Liver (tissue), 8 donors: ENCODE measurements at regions not wholly inside any gene's neighbourhood (a gene's known extent, or its start where the extent isn't known, plus 50 kb on each side); places are given as distances from the start of the nearest gene placed in this dataset.

ENCODE experiments used
- DNase-seq: peaks from one replicate; pipeline ENCODE4 v3.0.0-alpha.2; 2017; ENCODE audit warnings: low spot score
- H3K27ac ChIP-seq, 2 donors: one replicate each; pipeline ENCODE4 v1.7.0; 2013; ENCODE audit warnings: inconsistent platforms in 2 of 2, low read length in 2 of 2, control low read depth in 1 of 2, low read depth in 1 of 2, mild to moderate bottlenecking in 1 of 2
- H3K27me3 ChIP-seq, 4 donors: one replicate each; pipeline versions ENCODE4 v1.6.1 to v1.7.0; 2013; ENCODE audit warnings: low read length in 3 of 4, inconsistent platforms in 1 of 4, mild to moderate bottlenecking in 1 of 4, moderate library complexity in 1 of 4; ENCODE audit not compliant: control insufficient read depth in 4 of 4, insufficient read depth in 4 of 4
- H3K36me3 ChIP-seq, 4 donors: one replicate each; pipeline versions ENCODE4 v1.6.1 to v1.7.0; 2013; ENCODE audit warnings: low read length in 3 of 4, mild to moderate bottlenecking in 3 of 4, low read depth in 1 of 4, moderate library complexity in 1 of 4; ENCODE audit not compliant: control insufficient read depth in 4 of 4, insufficient read depth in 3 of 4
- H3K4me1 ChIP-seq, 4 donors: one replicate each; pipeline versions ENCODE4 v1.6.1 to v1.7.0; 2013; ENCODE audit warnings: low read length in 3 of 4, mild to moderate bottlenecking in 3 of 4, moderate library complexity in 1 of 4; ENCODE audit not compliant: control insufficient read depth in 4 of 4, insufficient read depth in 4 of 4
- H3K4me3 ChIP-seq, 3 donors: one replicate each; pipeline versions ENCODE4 v1.6.1 to v1.7.0; 2013; ENCODE audit warnings: low read length in 3 of 3, control low read depth in 1 of 3, low read depth in 1 of 3, mild to moderate bottlenecking in 1 of 3
- H3K9ac ChIP-seq, 2 donors: one replicate each; pipeline ENCODE4 v1.7.0; 2013; ENCODE audit warnings: low read length in 2 of 2, mild to moderate bottlenecking in 2 of 2, moderate library complexity in 2 of 2, control low read depth in 1 of 2, low read depth in 1 of 2
- H3K9me3 ChIP-seq, 4 donors: one replicate each; pipeline versions ENCODE4 v1.6.1 to v1.7.0; 2013; ENCODE audit warnings: low read length in 3 of 4; ENCODE audit not compliant: control insufficient read depth in 4 of 4
- CTCF ChIP-seq: fragments of 150-350 bp; IDR thresholded peaks from 2 replicates; pipeline ENCODE4 v1.5.1; 2017; ENCODE audit warnings: improper control_type of control experiment, low read depth, low read length; ENCODE audit not compliant: missing input control
- EGR1 ChIP-seq, 2 donors: IDR thresholded peaks; 2 replicates each; pipeline ENCODE4 v1.6.1; 2016 to 2018; ENCODE audit warnings: antibody characterized with exemption in 2 of 2, low read depth in 2 of 2
- FOXA1 ChIP-seq: IDR thresholded peaks from 2 replicates; pipeline ENCODE4 v1.6.1; 2016; ENCODE audit warnings: antibody characterized with exemption
- JUND ChIP-seq, 2 donors: IDR thresholded peaks; 2 replicates each; pipeline ENCODE4 v1.6.1; 2016; ENCODE audit warnings: antibody characterized with exemption in 2 of 2
- RAD21 ChIP-seq, 2 donors: IDR thresholded peaks; 2 replicates each; pipeline ENCODE4 v1.6.1; 2016; ENCODE audit warnings: antibody characterized with exemption in 2 of 2, mild to moderate bottlenecking in 2 of 2
- REST ChIP-seq: IDR thresholded peaks from 2 replicates; pipeline ENCODE4 v1.6.1; 2016; ENCODE audit warnings: antibody characterized with exemption, mild to moderate bottlenecking
- RXRA ChIP-seq, 2 donors: IDR thresholded peaks; 2 replicates each; pipeline ENCODE4 v1.6.1; 2017 to 2018; ENCODE audit warnings: antibody characterized with exemption in 2 of 2, mild to moderate bottlenecking in 1 of 2
- SP1 ChIP-seq: IDR thresholded peaks from 2 replicates; pipeline ENCODE4 v1.6.1; 2018; ENCODE audit warnings: antibody characterized with exemption, mild to moderate bottlenecking
- TAF1 ChIP-seq: conservative IDR thresholded peaks from 2 replicates; pipeline ENCODE4 v1.6.1; 2016; ENCODE audit warnings: antibody characterized with exemption, mild to moderate bottlenecking
- WGBS: extraction: QIAGEN DNeasy Blood & Tissue Kit; methylation state at CpG from one replicate; pipeline ENCODE4 v1.1.7; 2013; 5-methylcytosine and 5-hydroxymethylcytosine counted together
- TF ChIP-seq, protein P1 (sequence below): IDR thresholded peaks from 2 replicates; pipeline ENCODE4 v1.6.1; 2016; ENCODE audit warnings: antibody characterized with exemption
- donor health status: healthy.
- donor health status: healthy.
- donor health status: healthy.
- donor health status: healthy.
- donor health status: healthy.

- DNase-seq, result no peak
- Histone ChIP-seq H3K4me3 (no peak overlapping the region), H3K27ac (no peak overlapping the region), H3K4me1 (no peaks in the 10 kb centered on the region), H3K27me3 (peaks cover 0 to 3% (median 0%) of the 10 kb centered on the region in 4 donors), H3K36me3 (no peaks in the 10 kb centered on the region), H3K9ac (no peak overlapping the region), H3K9me3 (peaks cover 0 to 12% (median 6%) of the 10 kb centered on the region in 4 donors)
- TF ChIP-seq FOXA1 (no peak), TAF1 (no peak), SP1 (no peak), REST (no peak), JUND (IDR thresholded peaks at IDR 0.05) (no peak), RAD21 (IDR thresholded peaks at IDR 0.05) (no peak)
- WGBS, result 66% methylated on average over 5 of the region's 5 CpGs
Measured at GRCh38 chr2:107556038-107556627, 270.6 kb upstream of the RGPD4 start.

- Histone ChIP-seq H3K4me1 (no peaks in the 10 kb centered on the region), H3K27ac (no peak overlapping the region), H3K4me3 (no peak overlapping the region), H3K36me3 (no peaks in the 10 kb centered on the region), H3K27me3 (no peaks in the 10 kb centered on the region), H3K9me3 (peaks cover 0 to 12% (median 6%) of the 10 kb centered on the region in 4 donors), H3K9ac (no peak overlapping the region)
- no peak for DNase-seq
- TF ChIP-seq CTCF, result no peak
- WGBS, result 88% methylated on average over 3 of the region's 3 CpGs
Measured at GRCh38 chr2:107558295-107558694, 268.4 kb upstream of the RGPD4 start.

DNA sequence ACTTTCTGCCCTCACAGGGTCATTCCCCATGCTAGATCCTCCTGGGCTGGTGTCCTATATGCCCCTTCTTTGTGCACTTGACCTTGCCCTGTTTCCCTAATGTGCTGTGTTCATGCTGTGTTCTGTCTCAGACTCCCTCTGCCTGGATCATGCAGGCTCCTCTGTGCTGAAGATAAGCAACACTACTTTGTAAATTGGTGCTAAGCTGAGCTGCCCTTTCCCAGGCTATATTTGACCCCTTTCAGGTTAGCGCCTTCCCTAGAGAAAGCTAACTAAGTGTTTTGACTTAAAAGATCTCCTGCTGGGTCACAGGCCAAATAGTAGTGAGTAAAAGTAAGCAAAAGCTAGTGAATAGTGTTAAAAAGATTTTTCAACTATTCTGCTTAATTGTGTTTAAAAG lies 257.2 kb upstream of the RGPD4 start:
- no peak overlapping the region for H3K27ac ChIP-seq
- no peaks in the 10 kb centered on the region for H3K36me3 ChIP-seq
- no peak for DNase-seq
- no peak overlapping the region for H3K9ac ChIP-seq
- no peak for TF ChIP-seq TAF1
- no peak for TF ChIP-seq CTCF
- no peak for TF ChIP-seq REST
- TF ChIP-seq SP1, result no peak
- TF ChIP-seq, protein P1, sequence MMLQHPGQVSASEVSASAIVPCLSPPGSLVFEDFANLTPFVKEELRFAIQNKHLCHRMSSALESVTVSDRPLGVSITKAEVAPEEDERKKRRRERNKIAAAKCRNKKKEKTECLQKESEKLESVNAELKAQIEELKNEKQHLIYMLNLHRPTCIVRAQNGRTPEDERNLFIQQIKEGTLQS, result no peak
- no peak for TF ChIP-seq RXRA (IDR thresholded peaks at IDR 0.05)
- TF ChIP-seq JUND (IDR thresholded peaks at IDR 0.05), result no peak
- no peak for TF ChIP-seq EGR1 (IDR thresholded peaks at IDR 0.05; ENCODE audit: low read depth in 2 of 2)
- H3K4me1 ChIP-seq, result no peaks in the 10 kb centered on the region
- H3K27me3 ChIP-seq, result no peaks in the 10 kb centered on the region
- H3K9me3 ChIP-seq, result no peaks in the 10 kb centered on the region
- 73% methylated on average over 1 of the region's 1 CpG for WGBS
- no peak overlapping the region for H3K4me3 ChIP-seq
